H1 (cell line): ENCODE measurements at regions not wholly inside any gene's neighbourhood (a gene's known extent, or its start where the extent isn't known, plus 50 kb on each side); places are given as distances from the start of the nearest gene placed in this dataset.

Experiments
- CHD2 ChIP-seq: IDR thresholded peaks from 2 replicates; pipeline ENCODE4 v1.6.1; 2012; ENCODE audit warnings: low read length, improper control_type of control experiment
- CTCF ChIP-seq, 3 experiments: IDR thresholded peaks; 1 replicate in 2 of 3; 2 replicates in 1 of 3; pipeline versions ENCODE4 v1.5.1 to v1.6.1; 2011; ENCODE audit warnings: low read length in 3 of 3, mild to moderate bottlenecking in 3 of 3, inconsistent platforms in 2 of 3, low read depth in 1 of 3, moderate library complexity in 1 of 3; ENCODE audit not compliant: insufficient read depth in 1 of 3; ENCODE audit errors: control extremely low read depth in 1 of 3
- GTF2F1 ChIP-seq: IDR thresholded peaks from 2 replicates; pipeline ENCODE4 v1.6.1; 2012; ENCODE audit warnings: low read depth, low read length, improper control_type of control experiment, borderline replicate concordance

DNA sequence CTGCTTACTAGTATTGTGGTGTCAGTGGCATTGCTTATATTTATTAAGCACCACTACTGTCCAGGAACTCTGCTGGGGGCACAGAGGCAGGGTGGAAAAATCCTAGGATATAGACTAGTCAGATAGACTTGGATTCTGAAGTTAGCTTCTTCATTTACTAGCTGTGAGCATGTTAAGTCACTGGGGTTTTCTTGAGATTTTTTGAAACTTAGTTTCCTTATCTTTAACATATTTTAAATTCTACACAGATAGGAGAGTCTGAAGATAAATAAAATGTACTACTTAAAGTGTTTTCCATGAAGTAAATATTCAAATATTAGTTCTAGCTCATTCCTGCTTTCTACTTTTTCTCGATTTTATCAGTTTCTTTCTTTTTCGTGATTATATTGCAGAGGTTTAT, 196.9 kb upstream of the GRID2 start (continued):
- TF ChIP-seq CTCF (IDR thresholded peaks at IDR 0.05; ENCODE audit: control extremely low read depth in 1 of 3, insufficient read depth in 1 of 3, low read depth in 1 of 3, low read length in 3 of 3) (no peak), CHD2 (no peak), GTF2F1 (no peak)
